ENCODE measurements at regions not wholly inside any gene's neighbourhood (a gene's known extent, or its start where the extent isn't known, plus 50 kb on each side); places are given as distances from the start of the nearest gene placed in this dataset.

- no peak for DNase-seq
- H3K4me3 ChIP-seq (ENCODE audit: low read depth, low read length) = no peak overlapping the region
- in situ Hi-C loops (cut with HindIII; ENCODE audit: low pct_ligation_motif_present, low sequenced_read_pairs) = no loop called here
- H3K36me3 ChIP-seq (replicated peaks) = no peaks in the 10 kb centered on the region
- no peak overlapping the region for H3K27ac ChIP-seq
- TF ChIP-seq, protein P1, sequence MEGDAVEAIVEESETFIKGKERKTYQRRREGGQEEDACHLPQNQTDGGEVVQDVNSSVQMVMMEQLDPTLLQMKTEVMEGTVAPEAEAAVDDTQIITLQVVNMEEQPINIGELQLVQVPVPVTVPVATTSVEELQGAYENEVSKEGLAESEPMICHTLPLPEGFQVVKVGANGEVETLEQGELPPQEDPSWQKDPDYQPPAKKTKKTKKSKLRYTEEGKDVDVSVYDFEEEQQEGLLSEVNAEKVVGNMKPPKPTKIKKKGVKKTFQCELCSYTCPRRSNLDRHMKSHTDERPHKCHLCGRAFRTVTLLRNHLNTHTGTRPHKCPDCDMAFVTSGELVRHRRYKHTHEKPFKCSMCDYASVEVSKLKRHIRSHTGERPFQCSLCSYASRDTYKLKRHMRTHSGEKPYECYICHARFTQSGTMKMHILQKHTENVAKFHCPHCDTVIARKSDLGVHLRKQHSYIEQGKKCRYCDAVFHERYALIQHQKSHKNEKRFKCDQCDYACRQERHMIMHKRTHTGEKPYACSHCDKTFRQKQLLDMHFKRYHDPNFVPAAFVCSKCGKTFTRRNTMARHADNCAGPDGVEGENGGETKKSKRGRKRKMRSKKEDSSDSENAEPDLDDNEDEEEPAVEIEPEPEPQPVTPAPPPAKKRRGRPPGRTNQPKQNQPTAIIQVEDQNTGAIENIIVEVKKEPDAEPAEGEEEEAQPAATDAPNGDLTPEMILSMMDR (IDR thresholded peaks at IDR 0.05; ENCODE audit: low read depth, low read length, missing control alignments) = no peak
- H3K27me3 ChIP-seq (replicated peaks) = no peaks in the 10 kb centered on the region
Observed at GRCh38 chr4:59400334-59400733, 1799.8 kb upstream of the ADGRL3 start.

DNA sequence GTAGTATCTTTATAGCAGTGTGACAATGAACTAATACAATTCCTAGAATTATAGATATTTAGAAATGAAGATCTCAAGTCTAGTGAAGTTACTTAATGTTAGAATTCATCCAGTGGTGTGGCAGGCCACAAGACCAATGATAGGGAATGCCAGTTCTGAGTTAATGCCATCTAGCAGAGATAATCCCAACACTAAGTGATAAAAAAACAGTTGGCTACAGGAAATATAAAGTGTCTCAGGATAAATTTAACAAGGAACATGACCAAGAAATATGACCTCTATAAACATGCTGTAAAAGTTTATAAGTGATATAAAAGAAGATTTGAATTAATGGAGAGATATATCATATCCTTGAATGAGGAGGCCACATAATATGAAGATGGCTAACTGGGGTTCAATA, 1790.5 kb upstream of the ADGRL3 start:
- no peak overlapping the region for H3K27ac ChIP-seq
- no peaks in the 10 kb centered on the region for H3K27me3 ChIP-seq (replicated peaks)
- H3K4me3 ChIP-seq (ENCODE audit: low read depth, low read length) = no peak overlapping the region
- TF ChIP-seq, protein P1 (IDR thresholded peaks at IDR 0.05; ENCODE audit: low read depth, low read length, missing control alignments) = no peak
- no peak for DNase-seq
- no peaks in the 10 kb centered on the region for H3K36me3 ChIP-seq (replicated peaks)
- in situ Hi-C loops (cut with HindIII; ENCODE audit: low pct_ligation_motif_present, low sequenced_read_pairs) = no loop called here

- no peaks in the 10 kb centered on the region for H3K27me3 ChIP-seq (replicated peaks)
- H3K36me3 ChIP-seq (replicated peaks) = no peaks in the 10 kb centered on the region
- no peak overlapping the region for H3K27ac ChIP-seq
- no peak overlapping the region for H3K4me3 ChIP-seq (ENCODE audit: low read depth, low read length)
- DNase-seq = no peak
- in situ Hi-C loops (cut with HindIII; ENCODE audit: low pct_ligation_motif_present, low sequenced_read_pairs) = no loop called here
- TF ChIP-seq, protein P1 (IDR thresholded peaks at IDR 0.05; ENCODE audit: low read depth, low read length, missing control alignments) = no peak
Observed at GRCh38 chr4:59412739-59413138, 1787.4 kb upstream of the ADGRL3 start.

DNA sequence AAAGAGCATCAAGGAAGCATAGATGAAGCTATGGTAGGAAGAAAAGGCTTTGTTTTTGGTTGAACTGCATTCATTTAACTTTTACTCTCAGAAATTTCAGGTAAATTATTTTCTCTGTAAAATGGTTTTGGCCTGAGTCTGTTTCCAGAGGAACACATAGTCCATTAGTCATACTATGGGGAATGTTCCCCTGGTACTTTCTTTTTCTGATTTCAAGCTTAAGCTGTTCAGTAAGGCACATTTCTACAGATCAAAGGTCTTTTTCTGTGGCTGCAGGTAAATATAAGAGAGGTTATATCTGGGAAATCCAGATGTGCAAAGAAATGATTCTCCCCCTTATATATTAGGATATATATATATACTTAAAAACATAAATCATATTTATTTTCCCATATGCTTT, 1744.4 kb upstream of the ADGRL3 start:
- DNase-seq = no peak
- in situ Hi-C loops (cut with HindIII; ENCODE audit: low pct_ligation_motif_present, low sequenced_read_pairs) = no loop called here

DNA sequence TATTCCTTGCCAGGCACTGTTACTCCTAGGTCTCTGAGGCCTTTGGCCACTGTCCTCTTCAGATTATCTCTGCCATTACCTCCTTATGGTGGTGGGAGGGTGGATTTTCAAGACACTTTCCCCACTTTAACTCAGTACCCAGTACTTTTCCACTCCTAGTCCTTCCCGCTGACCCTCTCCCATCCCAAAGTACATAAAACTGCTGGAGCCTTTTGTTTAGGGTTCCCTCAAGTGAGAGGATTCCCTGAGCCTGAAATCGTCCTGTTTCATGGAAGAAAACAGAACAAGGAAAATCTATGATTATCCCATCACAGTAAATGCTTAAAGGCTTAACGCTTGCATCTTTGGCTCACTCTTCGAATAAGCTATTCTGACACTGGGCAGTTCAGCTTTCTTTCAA, 1742.5 kb upstream of the ADGRL3 start:
- TF ChIP-seq, protein P1 (IDR thresholded peaks at IDR 0.05; ENCODE audit: low read depth, low read length, missing control alignments) = no peak
- no peaks in the 10 kb centered on the region for H3K36me3 ChIP-seq (replicated peaks)
- no peak for DNase-seq
- no peak overlapping the region for H3K27ac ChIP-seq
- no peak overlapping the region for H3K4me3 ChIP-seq (ENCODE audit: low read depth, low read length)
- H3K27me3 ChIP-seq (replicated peaks) = no peaks in the 10 kb centered on the region
- in situ Hi-C loops (cut with HindIII; ENCODE audit: low pct_ligation_motif_present, low sequenced_read_pairs) = no loop called here

More for the DNA sequence above, 1744.4 kb upstream of the ADGRL3 start:
- no peak overlapping the region for H3K27ac ChIP-seq
- H3K27me3 ChIP-seq (replicated peaks) = no peaks in the 10 kb centered on the region
- TF ChIP-seq, protein P1 (IDR thresholded peaks at IDR 0.05; ENCODE audit: low read depth, low read length, missing control alignments) = no peak
- no peak overlapping the region for H3K4me3 ChIP-seq (ENCODE audit: low read depth, low read length)
- H3K36me3 ChIP-seq (replicated peaks) = no peaks in the 10 kb centered on the region

GRCh38 chr4:59484944-59485343, 1715.2 kb upstream of the ADGRL3 start:
- Histone ChIP-seq H3K4me3 (ENCODE audit: low read depth, low read length) (no peak overlapping the region), H3K36me3 (replicated peaks) (no peaks in the 10 kb centered on the region), H3K27me3 (replicated peaks) (no peaks in the 10 kb centered on the region), H3K27ac (no peak overlapping the region)
- no peak for DNase-seq
- in situ Hi-C loops (cut with HindIII; ENCODE audit: low pct_ligation_motif_present, low sequenced_read_pairs) = no loop called here
- TF ChIP-seq, protein P1 (IDR thresholded peaks at IDR 0.05; ENCODE audit: low read depth, low read length, missing control alignments) = no peak
